Endometrial microvascular endothelial cells (primary cell): ENCODE measurements at regions not wholly inside any gene's neighbourhood (a gene's known extent, or its start where the extent isn't known, plus 50 kb on each side); places are given as distances from the start of the nearest gene placed in this dataset.

Experiments used
- in situ Hi-C: cut with HindIII; loops from 2 replicates; pipeline ENCODE4 v1.10.0; 2017; ENCODE audit warnings: low sequenced_read_pairs, low pct_unique_long_range_greater_than_20kb; ENCODE audit errors: inconsistent ontology term

- in situ Hi-C loops, result no loop called here
These were observed 334.1 kb upstream of the DCN start for GRCh38 chr12:91516695-91517047.

- in situ Hi-C loops, result no loop called here
These were observed 333.5 kb upstream of the DCN start for GRCh38 chr12:91515944-91516694.

GRCh38 chr12:91513313-91513712, 330.7 kb upstream of the DCN start:
- in situ Hi-C loops, result no loop called here

GRCh38 chr12:91511795-91512420, 329.3 kb upstream of the DCN start:
- in situ Hi-C loops, result no loop called here

- in situ Hi-C loops, result no loop called here
These were observed 325.1 kb upstream of the DCN start for GRCh38 chr12:91507754-91508153.

GRCh38 chr12:91506452-91506851, 323.8 kb upstream of the DCN start:
- in situ Hi-C loops, result no loop called here

- in situ Hi-C loops, result no loop called here
These were observed 322.4 kb upstream of the DCN start for GRCh38 chr12:91505006-91505405.

- in situ Hi-C loops, result no loop called here
These were observed 319.6 kb upstream of the DCN start for GRCh38 chr12:91502208-91502607.

- in situ Hi-C loops, result no loop called here
These were observed 313.7 kb upstream of the DCN start for GRCh38 chr12:91496337-91496736.

- in situ Hi-C loops, result no loop called here
These were observed 310.7 kb upstream of the DCN start for GRCh38 chr12:91493308-91493707.

GRCh38 chr12:91492648-91493047, 310.0 kb upstream of the DCN start:
- in situ Hi-C loops, result no loop called here

GRCh38 chr12:91490667-91491311, 308.2 kb upstream of the DCN start:
- in situ Hi-C loops, result no loop called here

- in situ Hi-C loops, result no loop called here
These were observed 300.9 kb upstream of the DCN start for GRCh38 chr12:91483471-91483985.

- in situ Hi-C loops, result no loop called here
These were observed 299.6 kb upstream of the DCN start for GRCh38 chr12:91482231-91482630.

- in situ Hi-C loops, result no loop called here
These were observed 295.9 kb upstream of the DCN start for GRCh38 chr12:91478500-91478899.

GRCh38 chr12:91467686-91468085, 285.1 kb upstream of the DCN start:
- in situ Hi-C loops, result no loop called here

GRCh38 chr12:91461061-91461460, 278.4 kb upstream of the DCN start:
- in situ Hi-C loops, result no loop called here

- in situ Hi-C loops, result no loop called here
These were observed 277.9 kb upstream of the DCN start for GRCh38 chr12:91460469-91460868.

- in situ Hi-C loops, result no loop called here
These were observed 272.7 kb upstream of the DCN start for GRCh38 chr12:91455321-91455720.

- in situ Hi-C loops, result no loop called here
These were observed 271.6 kb upstream of the DCN start for GRCh38 chr12:91454179-91454578.
